ENCODE measurements at regions not wholly inside any gene's neighbourhood (a gene's known extent, or its start where the extent isn't known, plus 50 kb on each side); places are given as distances from the start of the nearest gene placed in this dataset.
"Not testable (repeated sequence)": the region's sequence is repeated elsewhere in the genome, so short reads cannot be mapped to it uniquely, and the experiment has no call there.

GRCh38 chr2:187034434-187034833, 185.5 kb upstream of the ZSWIM2 start:
- no peak overlapping the region for H3K4me3 ChIP-seq (ENCODE audit: low read length in 2 of 2)
- no peaks in the 10 kb centered on the region for H3K4me1 ChIP-seq (ENCODE audit: control insufficient read depth in 2 of 2, insufficient read depth in 2 of 2, low read length in 2 of 2)
- no peaks in the 10 kb centered on the region for H3K9me3 ChIP-seq (ENCODE audit: control insufficient read depth in 2 of 2, insufficient read depth in 1 of 2, low read length in 1 of 2)
- no peak for DNase-seq (ENCODE audit: low read depth in 6 of 9, low spot score in 9 of 9)
- H3K27me3 ChIP-seq (ENCODE audit: control insufficient read depth in 2 of 2, insufficient read depth in 1 of 2, low read length in 1 of 2), result no peaks in the 10 kb centered on the region
- H3K27ac ChIP-seq (ENCODE audit: low read depth in 1 of 2, low read length in 1 of 2), result no peak overlapping the region
- no peaks in the 10 kb centered on the region for H3K36me3 ChIP-seq (ENCODE audit: control insufficient read depth in 2 of 2, insufficient read depth in 2 of 2, low read length in 1 of 2)

- H3K4me3 ChIP-seq (ENCODE audit: low read length in 2 of 2), result no peak overlapping the region
- 95% methylated on average over 4 of the region's 4 CpGs for WGBS
- no peaks in the 10 kb centered on the region for H3K4me1 ChIP-seq (ENCODE audit: control insufficient read depth in 2 of 2, insufficient read depth in 2 of 2, low read length in 2 of 2)
- H3K27me3 ChIP-seq (ENCODE audit: control insufficient read depth in 2 of 2, insufficient read depth in 1 of 2, low read length in 1 of 2), result no peaks in the 10 kb centered on the region
- H3K9me3 ChIP-seq (ENCODE audit: control insufficient read depth in 2 of 2, insufficient read depth in 1 of 2, low read length in 1 of 2), result peaks cover 0 to 9% of the 10 kb centered on the region in 2 donors
- H3K36me3 ChIP-seq (ENCODE audit: control insufficient read depth in 2 of 2, insufficient read depth in 2 of 2, low read length in 1 of 2), result no peaks in the 10 kb centered on the region
- no peak for DNase-seq (ENCODE audit: low read depth in 6 of 9, low spot score in 9 of 9)
- no peak overlapping the region for H3K27ac ChIP-seq (ENCODE audit: low read depth in 1 of 2, low read length in 1 of 2)
Measured at GRCh38 chr2:187024739-187025138, 175.8 kb upstream of the ZSWIM2 start.

GRCh38 chr2:187023996-187024395, 175.0 kb upstream of the ZSWIM2 start:
- WGBS, result 98% methylated on average over 4 of the region's 4 CpGs
- H3K27ac ChIP-seq (ENCODE audit: low read depth in 1 of 2, low read length in 1 of 2); H3K4me3 ChIP-seq (ENCODE audit: low read length in 2 of 2); H3K4me1 ChIP-seq (ENCODE audit: control insufficient read depth in 2 of 2, insufficient read depth in 2 of 2, low read length in 2 of 2); H3K27me3 ChIP-seq (ENCODE audit: control insufficient read depth in 2 of 2, insufficient read depth in 1 of 2, low read length in 1 of 2); H3K36me3 ChIP-seq (ENCODE audit: control insufficient read depth in 2 of 2, insufficient read depth in 2 of 2, low read length in 1 of 2); H3K9me3 ChIP-seq (ENCODE audit: control insufficient read depth in 2 of 2, insufficient read depth in 1 of 2, low read length in 1 of 2); DNase-seq (ENCODE audit: low read depth in 6 of 9, low spot score in 9 of 9): not testable (repeated sequence)

- Histone ChIP-seq H3K9me3 (ENCODE audit: control insufficient read depth in 2 of 2, insufficient read depth in 1 of 2, low read length in 1 of 2) (no peaks in the 10 kb centered on the region), H3K36me3 (ENCODE audit: control insufficient read depth in 2 of 2, insufficient read depth in 2 of 2, low read length in 1 of 2) (no peaks in the 10 kb centered on the region), H3K4me1 (ENCODE audit: control insufficient read depth in 2 of 2, insufficient read depth in 2 of 2, low read length in 2 of 2) (no peaks in the 10 kb centered on the region), H3K4me3 (ENCODE audit: low read length in 2 of 2) (no peak overlapping the region), H3K27ac (ENCODE audit: low read depth in 1 of 2, low read length in 1 of 2) (no peak overlapping the region), H3K27me3 (ENCODE audit: control insufficient read depth in 2 of 2, insufficient read depth in 1 of 2, low read length in 1 of 2) (no peaks in the 10 kb centered on the region)
- DNase-seq (ENCODE audit: low read depth in 6 of 9, low spot score in 9 of 9), result no peak
- WGBS, result 96% methylated on average over 5 of the region's 5 CpGs
Measured at GRCh38 chr2:187017438-187017837, 168.5 kb upstream of the ZSWIM2 start.

- Histone ChIP-seq H3K36me3 (ENCODE audit: control insufficient read depth in 2 of 2, insufficient read depth in 2 of 2, low read length in 1 of 2) (no peaks in the 10 kb centered on the region), H3K4me3 (ENCODE audit: low read length in 2 of 2) (no peak overlapping the region), H3K27ac (ENCODE audit: low read depth in 1 of 2, low read length in 1 of 2) (no peak overlapping the region), H3K4me1 (ENCODE audit: control insufficient read depth in 2 of 2, insufficient read depth in 2 of 2, low read length in 2 of 2) (no peaks in the 10 kb centered on the region), H3K27me3 (ENCODE audit: control insufficient read depth in 2 of 2, insufficient read depth in 1 of 2, low read length in 1 of 2) (no peaks in the 10 kb centered on the region), H3K9me3 (ENCODE audit: control insufficient read depth in 2 of 2, insufficient read depth in 1 of 2, low read length in 1 of 2) (no peaks in the 10 kb centered on the region)
- no peak for DNase-seq (ENCODE audit: low read depth in 6 of 9, low spot score in 9 of 9)
- WGBS, result 72% methylated on average over 4 of the region's 4 CpGs
Measured at GRCh38 chr2:187013058-187013457, 164.1 kb upstream of the ZSWIM2 start.

- DNase-seq (ENCODE audit: low read depth in 6 of 9, low spot score in 9 of 9), result no peak
- Histone ChIP-seq H3K27ac (ENCODE audit: low read depth in 1 of 2, low read length in 1 of 2) (no peak overlapping the region), H3K4me3 (ENCODE audit: low read length in 2 of 2) (no peak overlapping the region), H3K9me3 (ENCODE audit: control insufficient read depth in 2 of 2, insufficient read depth in 1 of 2, low read length in 1 of 2) (no peaks in the 10 kb centered on the region), H3K27me3 (ENCODE audit: control insufficient read depth in 2 of 2, insufficient read depth in 1 of 2, low read length in 1 of 2) (no peaks in the 10 kb centered on the region), H3K4me1 (ENCODE audit: control insufficient read depth in 2 of 2, insufficient read depth in 2 of 2, low read length in 2 of 2) (no peaks in the 10 kb centered on the region), H3K36me3 (ENCODE audit: control insufficient read depth in 2 of 2, insufficient read depth in 2 of 2, low read length in 1 of 2) (no peaks in the 10 kb centered on the region)
- 97% methylated on average over 3 of the region's 3 CpGs for WGBS
Measured at GRCh38 chr2:187011206-187011832, 162.3 kb upstream of the ZSWIM2 start.

- WGBS, result 92% methylated on average over 2 of the region's 2 CpGs
- H3K9me3 ChIP-seq (ENCODE audit: control insufficient read depth in 2 of 2, insufficient read depth in 1 of 2, low read length in 1 of 2), result no peaks in the 10 kb centered on the region
- H3K27me3 ChIP-seq (ENCODE audit: control insufficient read depth in 2 of 2, insufficient read depth in 1 of 2, low read length in 1 of 2), result no peaks in the 10 kb centered on the region
- no peak overlapping the region for H3K4me3 ChIP-seq (ENCODE audit: low read length in 2 of 2)
- no peak for DNase-seq (ENCODE audit: low read depth in 6 of 9, low spot score in 9 of 9)
- no peaks in the 10 kb centered on the region for H3K4me1 ChIP-seq (ENCODE audit: control insufficient read depth in 2 of 2, insufficient read depth in 2 of 2, low read length in 2 of 2)
- H3K27ac ChIP-seq (ENCODE audit: low read depth in 1 of 2, low read length in 1 of 2), result no peak overlapping the region
- H3K36me3 ChIP-seq (ENCODE audit: control insufficient read depth in 2 of 2, insufficient read depth in 2 of 2, low read length in 1 of 2), result no peaks in the 10 kb centered on the region
Measured at GRCh38 chr2:187009483-187010239, 160.7 kb upstream of the ZSWIM2 start.

- H3K36me3 ChIP-seq (ENCODE audit: control insufficient read depth in 2 of 2, insufficient read depth in 2 of 2, low read length in 1 of 2), result no peaks in the 10 kb centered on the region
- H3K4me1 ChIP-seq (ENCODE audit: control insufficient read depth in 2 of 2, insufficient read depth in 2 of 2, low read length in 2 of 2), result no peaks in the 10 kb centered on the region
- H3K27me3 ChIP-seq (ENCODE audit: control insufficient read depth in 2 of 2, insufficient read depth in 1 of 2, low read length in 1 of 2), result no peaks in the 10 kb centered on the region
- no peak for DNase-seq (ENCODE audit: low read depth in 6 of 9, low spot score in 9 of 9)
- no peak overlapping the region for H3K4me3 ChIP-seq (ENCODE audit: low read length in 2 of 2)
- H3K27ac ChIP-seq (ENCODE audit: low read depth in 1 of 2, low read length in 1 of 2), result no peak overlapping the region
- H3K9me3 ChIP-seq (ENCODE audit: control insufficient read depth in 2 of 2, insufficient read depth in 1 of 2, low read length in 1 of 2), result no peaks in the 10 kb centered on the region
Measured at GRCh38 chr2:187008111-187008510, 159.1 kb upstream of the ZSWIM2 start.

GRCh38 chr2:187003611-187004010, 154.6 kb upstream of the ZSWIM2 start:
- DNase-seq (ENCODE audit: low read depth in 6 of 9, low spot score in 9 of 9), result no peak
- Histone ChIP-seq H3K4me3 (ENCODE audit: low read length in 2 of 2) (no peak overlapping the region), H3K4me1 (ENCODE audit: control insufficient read depth in 2 of 2, insufficient read depth in 2 of 2, low read length in 2 of 2) (no peaks in the 10 kb centered on the region), H3K36me3 (ENCODE audit: control insufficient read depth in 2 of 2, insufficient read depth in 2 of 2, low read length in 1 of 2) (no peaks in the 10 kb centered on the region), H3K9me3 (ENCODE audit: control insufficient read depth in 2 of 2, insufficient read depth in 1 of 2, low read length in 1 of 2) (peaks cover 1 to 19% of the 10 kb centered on the region in 2 donors), H3K27ac (ENCODE audit: low read depth in 1 of 2, low read length in 1 of 2) (no peak overlapping the region), H3K27me3 (ENCODE audit: control insufficient read depth in 2 of 2, insufficient read depth in 1 of 2, low read length in 1 of 2) (no peaks in the 10 kb centered on the region)
- WGBS, result 81% methylated on average over 1 of the region's 1 CpG

Measured in thymus (tissue), 11 donors.